ENCODE measurements at regions not wholly inside any gene's neighbourhood (a gene's known extent, or its start where the extent isn't known, plus 50 kb on each side); places are given as distances from the start of the nearest gene placed in this dataset.

DNA sequence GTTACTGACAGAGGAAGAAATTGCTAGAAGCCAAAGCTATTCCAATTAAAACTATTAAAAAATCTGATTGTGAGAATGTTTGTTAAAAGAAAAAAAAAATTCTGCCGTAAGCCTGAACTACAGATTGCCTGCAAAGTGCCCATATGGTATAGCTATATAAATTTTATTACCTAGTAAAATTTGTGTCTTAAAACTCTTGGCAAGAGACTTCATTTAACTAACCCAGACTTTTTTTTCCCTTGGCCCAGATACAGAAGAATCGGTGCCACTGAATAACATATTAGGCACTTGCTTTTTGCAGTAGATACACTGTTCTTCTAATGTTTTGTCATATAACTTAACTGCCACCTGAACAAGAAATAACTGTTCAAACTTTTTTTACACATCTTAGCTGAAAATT is 125.5 kb downstream of the RPS29 start:
- no peak for DNase-seq (ENCODE audit: low spot score)
- intact Hi-C loops (cut with micrococcal nuclease), result loop anchor here (5.0 kb wide), 1 partner anchor 127 kb away; the partner anchor contains the start of gene RPS29
- no peaks in the 10 kb centered on the region for H3K36me3 Mint-ChIP-seq (ENCODE audit: low read depth)
- no peaks in the 10 kb centered on the region for H3K9me3 Mint-ChIP-seq
- no peak overlapping the region for H3K27ac Mint-ChIP-seq
- H3K4me3 Mint-ChIP-seq (ENCODE audit: low read depth), result no peak overlapping the region
- no peaks in the 10 kb centered on the region for H3K4me1 Mint-ChIP-seq (ENCODE audit: low read depth)
- H3K27me3 Mint-ChIP-seq (ENCODE audit: low read depth), result peaks cover 12% of the 10 kb centered on the region

DNA sequence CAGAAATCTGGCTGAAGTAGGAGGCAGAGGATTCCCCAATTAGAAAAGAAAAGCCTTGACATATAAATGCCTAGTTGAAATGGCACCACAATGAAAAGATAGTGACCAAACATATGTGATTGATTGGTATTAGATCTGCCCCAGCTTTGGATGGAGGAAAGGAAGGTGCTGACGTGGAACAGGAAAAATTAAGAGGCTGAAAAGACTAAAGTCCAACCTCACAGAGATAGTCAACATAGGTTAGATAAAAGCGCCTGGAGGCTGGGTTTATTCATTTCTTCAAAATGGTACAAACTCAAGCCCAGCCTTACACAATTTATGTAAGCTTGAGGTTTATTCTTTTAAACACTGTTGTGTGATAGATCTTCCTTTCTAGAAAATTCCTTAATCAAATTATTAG is 129.6 kb downstream of the RPS29 start:
- Mint-ChIP-seq H3K4me3 (ENCODE audit: low read depth) (no peak overlapping the region), H3K4me1 (ENCODE audit: low read depth) (no peaks in the 10 kb centered on the region), H3K36me3 (ENCODE audit: low read depth) (no peaks in the 10 kb centered on the region), H3K27me3 (ENCODE audit: low read depth) (peaks cover 10% of the 10 kb centered on the region), H3K9me3 (no peaks in the 10 kb centered on the region), H3K27ac (no peak overlapping the region)
- DNase-seq (ENCODE audit: low spot score), result no peak
- intact Hi-C loops (cut with micrococcal nuclease), result no loop called here

DNA sequence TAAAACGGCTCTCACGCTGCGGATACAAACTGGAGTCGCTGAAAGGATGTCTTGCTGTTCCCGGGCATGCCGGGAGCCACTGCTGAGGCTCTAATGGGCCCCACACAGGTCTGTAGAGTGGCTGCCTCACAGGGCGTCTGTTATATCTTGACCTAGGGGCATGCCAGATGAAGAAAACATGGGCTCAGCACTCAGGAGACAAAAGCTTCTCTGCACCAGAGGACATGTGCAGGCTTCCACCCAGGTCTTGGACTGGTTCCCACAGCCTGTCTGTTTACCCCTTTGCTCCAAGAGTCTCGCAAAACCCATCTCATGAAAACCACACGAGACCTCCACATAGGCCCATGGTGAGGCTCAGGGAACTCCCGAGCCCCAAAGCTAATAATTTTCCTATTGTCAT is 134.2 kb downstream of the RPS29 start:
- Mint-ChIP-seq H3K4me3 (ENCODE audit: low read depth) (no peak overlapping the region), H3K4me1 (ENCODE audit: low read depth) (no peaks in the 10 kb centered on the region), H3K27me3 (ENCODE audit: low read depth) (peaks cover 7% of the 10 kb centered on the region), H3K9me3 (no peaks in the 10 kb centered on the region), H3K27ac (no peak overlapping the region), H3K36me3 (ENCODE audit: low read depth) (no peaks in the 10 kb centered on the region)
- intact Hi-C loops (cut with micrococcal nuclease), result no loop called here
- no peak for DNase-seq (ENCODE audit: low spot score)

DNA sequence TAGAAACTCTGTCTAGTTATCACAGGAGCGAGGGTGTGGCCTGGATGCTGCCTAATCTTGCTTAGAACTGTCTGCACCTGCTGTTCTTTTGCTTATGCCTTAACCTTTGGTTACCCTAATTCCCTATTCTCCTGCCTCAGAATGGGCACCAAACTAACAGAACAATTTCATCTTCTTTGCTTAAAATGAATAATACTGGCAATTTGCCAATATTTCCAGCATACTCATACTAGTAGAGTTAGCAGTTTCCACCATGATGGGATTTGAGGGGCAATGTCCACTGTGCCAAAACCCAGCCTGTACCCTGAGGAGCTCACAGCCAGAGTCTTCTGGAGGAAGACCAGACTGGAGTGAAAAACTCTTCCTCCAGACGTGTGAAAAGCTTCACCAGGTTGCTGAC is 136.4 kb downstream of the RPS29 start:
- Mint-ChIP-seq H3K4me1 (ENCODE audit: low read depth) (no peaks in the 10 kb centered on the region), H3K27me3 (ENCODE audit: low read depth) (peaks cover 16% of the 10 kb centered on the region), H3K27ac (no peak overlapping the region), H3K36me3 (ENCODE audit: low read depth) (no peaks in the 10 kb centered on the region), H3K4me3 (ENCODE audit: low read depth) (no peak overlapping the region), H3K9me3 (no peaks in the 10 kb centered on the region)
- DNase-seq (ENCODE audit: low spot score), result no peak
- intact Hi-C loops (cut with micrococcal nuclease), result no loop called here

DNA sequence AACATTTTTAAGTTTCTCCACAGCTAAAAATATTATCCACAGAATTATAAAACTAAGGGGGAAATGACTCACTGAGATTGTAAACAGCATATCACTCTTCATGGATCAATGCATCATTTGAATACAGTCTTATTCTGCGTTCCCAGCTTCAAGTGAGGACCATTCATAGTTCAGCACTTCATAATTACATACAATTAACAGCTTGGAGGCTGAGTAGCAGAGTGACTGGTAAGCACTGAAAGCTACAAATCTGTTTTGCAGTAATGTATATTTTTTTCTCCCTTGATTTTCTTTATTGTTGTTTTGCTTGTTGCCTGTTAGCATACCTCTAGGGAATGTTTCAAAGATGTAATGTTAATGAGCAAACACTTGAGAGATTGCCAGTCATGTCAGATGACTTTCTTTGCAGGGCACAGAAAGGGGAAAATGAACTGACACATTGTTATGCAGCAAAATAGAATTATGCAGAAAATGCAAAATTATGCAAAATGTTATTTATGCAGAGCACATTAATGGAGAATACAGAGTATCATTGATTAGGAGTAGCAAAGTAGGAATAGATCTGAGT is 138.6 kb downstream of the RPS29 start:
- intact Hi-C loops (cut with micrococcal nuclease), result no loop called here
- Mint-ChIP-seq H3K4me3 (ENCODE audit: low read depth) (no peak overlapping the region), H3K36me3 (ENCODE audit: low read depth) (no peaks in the 10 kb centered on the region), H3K27ac (no peak overlapping the region), H3K9me3 (no peaks in the 10 kb centered on the region), H3K27me3 (ENCODE audit: low read depth) (peaks cover 17% of the 10 kb centered on the region), H3K4me1 (ENCODE audit: low read depth) (no peaks in the 10 kb centered on the region)
- DNase-seq (ENCODE audit: low spot score), result no peak

DNA sequence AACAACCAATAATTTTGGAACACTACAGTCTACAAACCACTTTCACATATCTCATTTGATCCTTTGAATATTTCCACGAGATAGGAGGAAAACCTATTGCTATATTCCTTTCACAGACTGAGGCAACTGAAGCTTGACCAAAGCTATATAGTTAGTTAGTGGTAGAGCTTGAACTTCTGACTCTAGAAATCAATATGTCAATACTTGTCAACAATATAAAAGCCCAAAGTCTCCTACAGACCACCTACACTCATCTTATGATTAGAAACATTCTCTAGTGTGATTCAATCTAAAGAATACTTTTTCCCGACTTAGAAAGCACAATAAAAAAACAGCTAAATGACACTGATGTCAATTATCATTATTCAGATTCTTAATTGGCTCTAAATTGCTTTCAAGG is 139.4 kb downstream of the RPS29 start:
- H3K36me3 Mint-ChIP-seq (ENCODE audit: low read depth), result no peaks in the 10 kb centered on the region
- no peak for DNase-seq (ENCODE audit: low spot score)
- H3K27me3 Mint-ChIP-seq (ENCODE audit: low read depth), result peaks cover 20% of the 10 kb centered on the region
- no peaks in the 10 kb centered on the region for H3K4me1 Mint-ChIP-seq (ENCODE audit: low read depth)
- H3K4me3 Mint-ChIP-seq (ENCODE audit: low read depth), result no peak overlapping the region
- H3K27ac Mint-ChIP-seq, result no peak overlapping the region
- intact Hi-C loops (cut with micrococcal nuclease), result no loop called here
- no peaks in the 10 kb centered on the region for H3K9me3 Mint-ChIP-seq

DNA sequence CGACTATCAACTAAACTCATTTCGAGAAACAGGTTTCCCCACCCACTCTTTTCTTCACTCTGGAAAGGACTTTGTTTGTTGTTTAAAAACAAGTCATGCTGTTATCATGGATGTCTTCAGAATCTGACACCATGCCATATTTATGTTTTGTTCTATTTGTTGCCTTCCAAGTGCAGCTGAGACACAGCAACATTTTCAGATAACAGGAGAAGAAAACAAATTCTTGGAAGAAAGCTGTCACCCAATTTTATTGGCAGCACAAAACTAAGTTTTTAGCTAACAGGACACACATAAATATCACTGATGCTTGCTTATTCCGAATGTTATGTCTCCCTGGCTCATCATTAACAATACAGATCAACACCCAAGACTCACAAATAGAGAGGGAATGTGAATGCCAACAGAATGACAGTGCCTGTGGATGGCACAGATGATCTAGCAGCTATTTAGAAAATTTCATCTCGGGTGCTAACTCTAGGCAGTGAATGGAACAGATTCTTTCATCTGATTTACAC is 147.9 kb downstream of the RPS29 start:
- Mint-ChIP-seq H3K4me1 (ENCODE audit: low read depth) (no peaks in the 10 kb centered on the region), H3K27ac (no peak overlapping the region), H3K9me3 (peaks cover 4% of the 10 kb centered on the region), H3K27me3 (ENCODE audit: low read depth) (peaks cover 8% of the 10 kb centered on the region), H3K36me3 (ENCODE audit: low read depth) (no peaks in the 10 kb centered on the region), H3K4me3 (ENCODE audit: low read depth) (no peak overlapping the region)
- intact Hi-C loops (cut with micrococcal nuclease), result no loop called here
- no peak for DNase-seq (ENCODE audit: low spot score)

DNA sequence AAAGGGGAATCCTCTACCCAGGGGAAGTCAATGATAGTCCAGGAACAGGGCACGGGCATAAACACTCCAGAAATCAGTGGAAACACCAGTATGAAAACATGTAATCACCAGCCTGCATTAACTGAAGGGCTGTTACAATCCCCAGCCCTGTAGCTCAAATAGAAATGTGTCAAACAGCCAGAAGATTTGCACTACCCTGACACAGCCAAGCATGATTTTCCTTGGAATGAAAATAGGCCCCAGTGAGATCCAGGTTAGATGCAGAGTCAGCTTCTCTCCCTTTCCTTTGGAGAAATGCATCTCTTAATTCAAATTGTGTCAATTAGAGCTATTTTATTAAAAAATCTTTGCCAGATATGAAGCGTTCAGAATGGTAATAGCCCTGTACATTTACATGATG is 158.1 kb downstream of the RPS29 start:
- Mint-ChIP-seq H3K4me1 (ENCODE audit: low read depth) (no peaks in the 10 kb centered on the region), H3K36me3 (ENCODE audit: low read depth) (no peaks in the 10 kb centered on the region), H3K27ac (no peak overlapping the region), H3K27me3 (ENCODE audit: low read depth) (peaks cover 7% of the 10 kb centered on the region), H3K9me3 (peaks cover 17% of the 10 kb centered on the region), H3K4me3 (ENCODE audit: low read depth) (no peak overlapping the region)
- DNase-seq (ENCODE audit: low spot score), result no peak
- intact Hi-C loops (cut with micrococcal nuclease), result no loop called here

DNA sequence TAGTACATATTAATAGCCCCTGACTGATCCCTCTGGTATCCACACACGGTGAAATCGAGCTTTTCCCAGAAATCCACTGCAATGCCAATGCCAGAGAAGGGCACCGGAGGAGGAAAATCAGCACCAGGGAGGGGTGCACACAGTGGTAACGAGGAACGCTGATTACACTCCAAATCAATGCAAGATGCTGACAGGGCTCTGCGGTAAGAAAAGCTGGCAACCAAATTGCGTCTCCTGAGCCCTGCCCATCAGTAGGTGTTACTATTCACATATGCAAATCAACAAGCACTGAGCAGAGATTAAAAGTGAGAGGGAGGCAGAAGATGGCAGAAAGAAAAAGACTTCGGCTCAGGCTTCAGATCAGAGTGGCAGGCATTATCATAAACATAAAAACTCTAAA is 159.1 kb downstream of the RPS29 start:
- Mint-ChIP-seq H3K27me3 (ENCODE audit: low read depth) (peaks cover 7% of the 10 kb centered on the region), H3K36me3 (ENCODE audit: low read depth) (no peaks in the 10 kb centered on the region), H3K27ac (no peak overlapping the region), H3K4me3 (ENCODE audit: low read depth) (no peak overlapping the region), H3K9me3 (peaks cover 7% of the 10 kb centered on the region), H3K4me1 (ENCODE audit: low read depth) (no peaks in the 10 kb centered on the region)
- intact Hi-C loops (cut with micrococcal nuclease), result no loop called here
- DNase-seq (ENCODE audit: low spot score), result no peak

DNA sequence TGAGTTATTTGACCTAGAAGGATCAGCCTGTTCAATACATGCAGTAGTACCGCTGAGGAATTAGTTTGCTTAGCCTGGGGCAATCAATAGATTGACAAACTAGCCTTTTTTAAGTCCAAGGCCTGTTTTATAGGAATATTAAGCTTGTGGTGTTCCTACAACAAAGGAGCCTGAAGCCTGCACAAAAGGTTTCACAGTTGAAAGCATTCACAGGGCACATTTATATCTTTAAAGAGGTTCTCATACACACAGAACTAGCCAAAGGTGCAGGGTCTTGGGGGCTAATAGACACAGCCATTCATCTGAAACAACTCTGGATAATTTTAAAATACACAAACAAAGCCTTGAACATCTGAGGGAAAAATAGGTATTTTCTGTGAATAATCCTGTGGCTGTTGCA is 160.3 kb downstream of the RPS29 start:
- no peak for DNase-seq (ENCODE audit: low spot score)
- no peaks in the 10 kb centered on the region for H3K4me1 Mint-ChIP-seq (ENCODE audit: low read depth)
- H3K4me3 Mint-ChIP-seq (ENCODE audit: low read depth), result no peak overlapping the region
- no peaks in the 10 kb centered on the region for H3K9me3 Mint-ChIP-seq
- intact Hi-C loops (cut with micrococcal nuclease), result no loop called here
- no peak overlapping the region for H3K27ac Mint-ChIP-seq
- no peaks in the 10 kb centered on the region for H3K36me3 Mint-ChIP-seq (ENCODE audit: low read depth)
- peaks cover 7% of the 10 kb centered on the region for H3K27me3 Mint-ChIP-seq (ENCODE audit: low read depth)

DNA sequence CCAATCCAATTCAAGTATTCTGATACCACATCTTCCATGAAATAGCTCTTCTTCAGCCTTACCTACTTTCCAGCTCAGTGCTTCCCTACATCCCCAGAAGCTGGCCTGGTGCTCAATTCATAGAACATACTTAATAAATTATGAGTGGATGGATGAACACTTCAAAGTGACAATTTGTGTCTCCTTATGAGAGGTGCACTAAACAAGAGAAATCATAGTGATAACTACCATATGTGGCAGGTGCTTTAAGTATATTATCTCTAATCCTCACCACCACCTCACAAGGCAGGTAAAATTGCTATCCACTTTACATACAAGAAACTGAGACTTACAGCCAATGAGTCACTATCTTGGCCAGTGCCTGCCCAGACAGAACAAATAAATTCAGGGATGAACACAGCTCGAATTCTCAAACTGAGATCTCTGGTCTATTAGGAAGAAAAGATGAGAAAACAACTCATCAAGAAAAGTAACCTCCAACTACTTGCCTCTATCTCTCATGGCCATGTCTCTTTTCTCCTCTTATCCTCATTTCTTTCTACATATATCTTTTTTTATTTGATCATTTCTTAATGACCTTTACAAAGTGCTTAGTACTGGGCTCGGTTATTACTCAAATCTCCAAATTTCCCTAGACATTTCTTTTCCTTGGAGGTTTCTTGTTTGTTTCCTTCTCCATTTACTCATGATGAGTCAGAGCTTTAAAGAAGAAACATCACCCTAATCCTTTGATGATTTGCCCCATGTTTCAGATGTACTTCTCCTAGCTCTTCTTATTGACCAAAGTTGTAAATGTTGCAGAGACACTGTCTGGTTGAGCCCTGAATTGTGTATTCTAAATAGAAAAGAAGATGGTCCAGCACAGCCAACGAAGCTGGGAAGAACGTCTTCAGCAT is 161.5 kb downstream of the RPS29 start:
- no peak for DNase-seq (ENCODE audit: low spot score)
- H3K27ac Mint-ChIP-seq, result no peak overlapping the region
- peaks cover 7% of the 10 kb centered on the region for H3K27me3 Mint-ChIP-seq (ENCODE audit: low read depth)
- peaks cover 3% of the 10 kb centered on the region for H3K4me1 Mint-ChIP-seq (ENCODE audit: low read depth)
- H3K9me3 Mint-ChIP-seq, result no peaks in the 10 kb centered on the region
- intact Hi-C loops (cut with micrococcal nuclease), result no loop called here
- H3K36me3 Mint-ChIP-seq (ENCODE audit: low read depth), result no peaks in the 10 kb centered on the region
- no peak overlapping the region for H3K4me3 Mint-ChIP-seq (ENCODE audit: low read depth)

DNA sequence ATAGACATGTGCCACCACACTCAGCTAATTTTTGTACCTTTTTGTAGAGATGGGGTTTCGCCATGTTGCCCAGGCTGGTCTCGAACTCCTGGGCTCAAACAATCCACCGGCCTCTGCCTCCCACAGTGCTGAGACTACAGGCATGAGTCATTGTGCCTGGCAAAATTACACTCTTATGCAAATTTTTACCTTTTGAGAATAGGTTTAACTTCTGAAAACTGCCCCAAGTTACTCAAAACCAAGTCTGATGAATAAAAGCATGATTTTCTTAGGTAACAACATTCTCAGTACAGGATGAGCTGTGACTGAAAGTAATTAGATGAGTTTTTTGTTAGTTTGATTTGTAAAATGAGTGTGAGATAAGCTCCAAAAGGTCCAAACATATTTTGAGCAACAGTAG is 166.0 kb downstream of the RPS29 start:
- peaks cover 4% of the 10 kb centered on the region for H3K4me1 Mint-ChIP-seq (ENCODE audit: low read depth)
- H3K27me3 Mint-ChIP-seq (ENCODE audit: low read depth), result peaks cover 4% of the 10 kb centered on the region
- intact Hi-C loops (cut with micrococcal nuclease), result no loop called here
- H3K4me3 Mint-ChIP-seq (ENCODE audit: low read depth), result no peak overlapping the region
- no peaks in the 10 kb centered on the region for H3K9me3 Mint-ChIP-seq
- no peaks in the 10 kb centered on the region for H3K36me3 Mint-ChIP-seq (ENCODE audit: low read depth)
- peak overlapping the region; percentile 56 for H3K27ac Mint-ChIP-seq
- DNase-seq (ENCODE audit: low spot score), result no peak

DNA sequence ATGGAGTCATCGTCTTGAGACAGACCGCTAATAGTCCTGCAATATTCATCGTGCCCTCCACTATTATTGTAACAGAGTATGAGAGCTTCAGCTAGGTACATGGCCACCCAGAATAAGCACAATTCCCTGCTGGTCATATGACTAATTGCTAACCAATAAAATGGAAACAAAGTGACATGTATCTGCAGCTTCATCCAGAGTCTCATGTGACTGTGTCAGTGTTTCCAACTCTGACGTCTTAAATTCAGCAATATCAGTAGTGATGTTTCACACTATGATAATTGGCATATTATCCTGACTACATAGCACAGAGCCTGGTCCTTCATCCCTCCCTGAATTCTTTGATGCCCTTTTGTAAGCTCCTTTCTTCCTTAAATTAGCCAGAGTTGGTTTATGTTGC is 167.4 kb downstream of the RPS29 start:
- Mint-ChIP-seq H3K4me1 (ENCODE audit: low read depth) (peaks cover 4% of the 10 kb centered on the region), H3K4me3 (ENCODE audit: low read depth) (no peak overlapping the region), H3K36me3 (ENCODE audit: low read depth) (no peaks in the 10 kb centered on the region), H3K27me3 (ENCODE audit: low read depth) (peaks cover 4% of the 10 kb centered on the region), H3K27ac (no peak overlapping the region), H3K9me3 (no peaks in the 10 kb centered on the region)
- DNase-seq (ENCODE audit: low spot score), result no peak
- intact Hi-C loops (cut with micrococcal nuclease), result no loop called here
